ENCODE measurements at regions not wholly inside any gene's neighbourhood (a gene's known extent, or its start where the extent isn't known, plus 50 kb on each side); places are given as distances from the start of the nearest gene placed in this dataset.

DNA sequence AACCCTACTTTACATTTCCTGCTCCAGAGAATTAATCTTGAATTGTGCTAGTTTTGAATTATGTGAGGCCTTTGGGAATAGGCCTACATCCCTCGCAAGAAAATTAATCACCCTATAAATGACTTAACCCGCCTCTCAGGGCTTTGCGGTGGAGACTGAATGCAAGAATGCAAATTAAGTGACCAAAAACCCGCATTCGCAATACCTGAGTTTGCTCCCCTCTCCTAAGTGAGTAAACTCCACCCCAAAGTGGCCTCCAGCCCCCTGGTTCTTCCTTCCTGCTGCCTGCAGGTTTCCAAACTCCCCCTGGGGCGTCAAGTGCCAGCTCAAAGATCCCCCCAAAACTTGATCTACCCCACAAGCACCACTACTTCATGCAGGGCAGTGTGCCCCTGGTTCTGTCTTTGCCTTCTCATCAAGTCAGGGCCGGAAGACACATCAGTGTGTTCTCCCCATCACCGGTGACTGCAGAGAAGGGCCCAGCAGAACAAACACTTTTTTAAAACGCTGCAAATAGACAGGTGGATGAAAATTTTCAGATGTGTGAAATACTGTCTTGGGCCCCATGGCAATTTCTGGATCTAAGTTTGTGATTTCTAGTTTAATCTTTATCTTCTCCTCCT, 644.7 kb downstream of the VRK1 start:
- DNase-seq (ENCODE audit: low read depth in 2 of 2) = no peak

DNA sequence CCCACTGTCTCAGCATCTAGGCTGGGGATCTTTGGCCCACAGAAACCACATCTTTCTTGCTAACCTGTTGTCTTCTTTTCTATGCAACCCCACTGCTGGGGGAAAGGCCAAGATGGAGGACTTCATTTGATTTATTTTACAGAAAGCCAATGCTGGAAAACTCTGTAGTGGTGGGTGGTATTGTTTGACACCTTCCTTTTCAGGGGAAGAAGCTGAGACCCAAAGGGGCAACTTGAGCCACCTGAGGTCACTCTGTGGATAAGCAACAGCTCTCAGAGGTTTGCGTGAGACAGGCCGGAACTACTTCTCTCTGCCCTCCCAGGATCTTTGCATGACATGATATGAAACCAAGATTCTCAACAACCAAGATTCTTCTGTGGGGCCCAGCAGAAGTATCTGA, 645.2 kb downstream of the VRK1 start:
- DNase-seq (ENCODE audit: low read depth in 2 of 2) = no peak

DNA sequence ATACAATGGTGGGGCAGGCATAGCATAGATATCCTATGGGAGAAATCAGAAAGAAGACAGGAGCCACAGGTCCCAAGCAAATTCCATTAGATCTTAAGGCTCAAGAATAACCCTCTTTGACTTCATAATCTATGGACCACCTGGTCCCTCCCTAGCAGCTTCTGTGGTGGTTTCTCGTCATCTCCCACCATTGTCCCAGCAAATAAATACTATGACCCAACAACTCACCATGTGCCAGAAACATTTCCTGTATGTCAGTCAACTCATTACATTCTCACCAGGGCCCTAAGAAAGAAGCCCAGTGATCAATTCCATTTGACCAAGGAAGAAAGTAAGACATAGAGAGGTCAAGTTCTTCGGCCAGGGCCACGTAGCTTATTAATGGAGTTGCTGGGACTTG, 646.2 kb downstream of the VRK1 start:
- no peak for DNase-seq (ENCODE audit: low read depth in 2 of 2)

DNA sequence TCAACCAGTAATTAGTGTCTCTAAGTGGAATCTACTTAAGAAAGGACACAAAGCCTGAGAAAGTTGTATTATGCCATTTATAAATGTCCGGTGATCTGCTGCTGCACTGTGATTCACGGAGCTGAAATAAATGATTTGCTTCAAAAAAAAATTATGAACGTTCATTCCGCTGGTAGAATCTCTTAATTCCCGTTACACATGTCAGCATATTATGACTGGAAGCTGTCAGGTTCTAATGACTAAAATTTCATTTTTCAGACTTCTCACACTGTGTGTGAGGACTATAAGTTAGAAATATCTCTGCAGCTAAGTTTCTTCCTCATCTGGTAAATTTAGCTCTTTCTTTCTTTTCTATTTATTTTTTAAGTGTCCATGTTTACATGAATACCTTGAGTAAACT, 647.1 kb downstream of the VRK1 start:
- no peak for DNase-seq (ENCODE audit: low read depth in 2 of 2)

DNA sequence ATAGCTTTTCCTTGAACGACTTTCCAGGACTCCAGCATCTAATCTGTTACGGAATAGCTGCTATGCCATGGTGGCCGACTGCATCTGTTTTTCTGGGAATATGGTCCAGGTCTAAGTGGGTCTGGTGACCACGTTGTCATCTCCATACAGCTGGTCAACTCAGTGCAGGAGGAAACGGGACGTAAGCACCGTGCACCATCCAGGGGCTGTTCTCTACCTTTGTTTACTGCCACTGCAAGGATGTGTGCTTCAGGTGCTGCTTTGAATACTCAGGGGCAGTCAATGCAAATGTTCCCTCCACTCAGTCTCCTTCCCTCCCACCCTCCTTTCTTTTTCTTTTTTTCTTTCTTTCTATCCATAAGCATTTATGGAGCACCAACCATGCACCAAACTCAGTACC, 648.2 kb downstream of the VRK1 start:
- no peak for DNase-seq (ENCODE audit: low read depth in 2 of 2)

DNA sequence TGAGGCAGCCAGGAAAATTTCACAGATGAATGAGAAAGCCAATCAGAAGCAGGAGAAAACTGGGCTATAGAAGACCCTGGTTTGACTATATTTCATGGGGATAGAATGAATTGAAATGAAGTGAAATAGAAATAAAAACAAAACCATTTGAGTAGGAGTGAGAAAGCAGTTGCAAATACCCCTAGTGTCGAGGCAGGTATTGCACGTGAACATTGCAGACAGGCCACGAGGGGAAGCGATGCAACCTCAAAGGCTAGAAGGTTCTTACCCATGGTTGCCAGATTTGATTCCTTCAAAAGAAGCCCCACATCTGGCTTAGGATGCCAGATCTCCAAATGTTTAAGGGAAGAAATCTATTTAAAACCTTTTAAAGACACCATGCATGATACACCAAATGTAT, 648.9 kb downstream of the VRK1 start:
- no peak for DNase-seq (ENCODE audit: low read depth in 2 of 2)

DNA sequence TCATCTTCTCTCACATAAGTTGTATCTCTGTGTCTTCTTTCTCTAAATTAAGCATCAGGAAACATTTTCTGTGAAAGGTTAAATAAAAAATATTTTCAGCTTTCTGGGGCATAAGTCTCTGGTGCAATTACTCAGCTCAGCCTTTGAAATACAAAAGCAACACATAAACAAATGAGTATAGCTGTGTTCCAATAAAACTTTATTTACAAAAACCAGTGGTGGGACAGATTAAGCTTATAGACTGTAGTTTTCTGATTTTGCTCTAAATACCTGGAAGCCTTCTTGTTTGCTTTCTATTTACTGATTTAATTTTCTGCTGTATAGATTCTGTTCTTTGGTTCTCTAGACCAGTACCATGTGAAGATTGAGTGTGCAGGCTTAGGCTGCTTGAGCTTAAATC, 655.1 kb downstream of the VRK1 start:
- DNase-seq (ENCODE audit: low read depth in 2 of 2) = no peak

DNA sequence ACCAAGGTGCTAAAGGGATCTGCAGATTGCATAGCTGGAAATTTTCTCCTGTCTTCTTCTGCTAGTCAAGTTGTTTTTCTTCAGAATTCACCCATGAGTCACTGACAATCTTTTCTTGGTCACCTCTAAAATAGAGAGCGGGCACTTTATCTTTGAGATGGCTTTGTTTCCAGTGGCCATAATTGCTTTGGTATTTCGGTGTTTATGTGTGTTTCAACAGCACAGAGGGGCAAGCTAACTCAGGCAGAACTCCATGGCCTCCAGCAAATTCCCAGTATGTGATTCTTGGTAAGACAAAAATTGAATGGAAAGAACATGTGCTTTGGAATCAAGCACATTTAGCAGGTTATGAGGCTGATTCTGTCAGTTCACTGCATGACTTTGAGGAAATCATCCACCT, 656.8 kb downstream of the VRK1 start:
- no peak for DNase-seq (ENCODE audit: low read depth in 2 of 2)

DNA sequence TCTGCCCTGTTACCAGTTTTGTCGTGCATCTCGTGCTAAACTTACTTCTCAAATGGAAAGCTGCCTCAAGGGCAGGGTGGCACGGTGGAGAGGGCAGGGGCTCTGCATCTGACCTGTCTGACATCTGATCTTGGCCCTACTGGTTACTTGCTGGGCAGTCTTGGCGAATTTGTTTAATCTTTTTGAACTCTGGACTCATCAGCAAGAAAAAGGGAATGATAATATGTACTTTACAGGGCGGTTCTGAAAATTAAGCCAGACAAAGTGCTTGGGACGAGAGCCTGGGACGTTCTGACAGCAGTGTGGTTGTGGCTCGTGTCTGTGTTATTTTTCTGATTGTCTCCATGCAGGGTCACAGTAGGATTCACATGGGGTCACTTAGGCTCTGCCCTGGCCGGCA, 659.3 kb downstream of the VRK1 start:
- no peak for DNase-seq (ENCODE audit: low read depth in 2 of 2)

DNA sequence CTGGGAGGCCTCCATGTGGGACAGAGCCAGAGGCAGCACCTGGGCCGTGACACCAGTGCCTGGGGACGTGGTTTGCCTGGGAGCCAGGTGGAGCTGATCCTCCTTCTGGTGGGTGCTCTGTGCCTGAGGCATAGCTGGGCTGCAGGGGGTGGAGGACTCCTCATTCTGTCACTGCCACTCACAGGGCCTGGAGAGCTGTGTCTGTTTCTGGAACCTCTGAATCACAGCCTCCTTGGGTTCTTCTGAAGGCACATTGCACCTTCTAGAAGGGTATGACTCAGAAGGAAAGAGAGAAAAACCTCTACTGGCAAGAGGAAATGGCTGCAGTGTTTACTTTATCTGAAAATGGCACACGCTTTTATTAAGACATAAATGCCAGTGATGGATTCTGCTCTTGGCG, 659.8 kb downstream of the VRK1 start:
- DNase-seq (ENCODE audit: low read depth in 2 of 2) = peak; percentile 48 to 73

DNA sequence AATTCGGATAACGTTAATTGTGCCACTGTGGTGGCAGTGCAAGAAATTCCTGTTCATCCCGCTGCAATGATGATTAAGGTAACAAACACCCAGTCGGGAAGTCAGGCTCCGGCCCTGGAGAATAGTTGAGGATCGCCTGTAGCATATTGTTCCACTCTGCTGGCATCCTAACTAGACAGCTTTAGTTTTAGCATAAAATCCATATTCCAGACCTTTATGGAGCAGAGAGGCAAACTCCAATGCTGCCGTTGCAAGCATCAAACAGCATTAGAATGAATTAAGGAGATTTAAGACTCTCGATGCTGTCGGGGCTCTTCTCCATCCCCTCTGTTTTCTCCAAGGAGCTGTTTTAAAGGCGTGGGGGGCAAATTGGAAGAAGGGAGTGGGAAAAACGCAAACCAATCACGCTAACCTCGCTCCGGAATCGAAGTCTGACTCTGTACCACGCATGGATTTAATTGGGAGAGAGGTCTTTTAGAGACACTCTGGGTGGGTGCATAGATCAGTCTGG, 660.4 kb downstream of the VRK1 start:
- no peak for DNase-seq (ENCODE audit: low read depth in 2 of 2)

DNA sequence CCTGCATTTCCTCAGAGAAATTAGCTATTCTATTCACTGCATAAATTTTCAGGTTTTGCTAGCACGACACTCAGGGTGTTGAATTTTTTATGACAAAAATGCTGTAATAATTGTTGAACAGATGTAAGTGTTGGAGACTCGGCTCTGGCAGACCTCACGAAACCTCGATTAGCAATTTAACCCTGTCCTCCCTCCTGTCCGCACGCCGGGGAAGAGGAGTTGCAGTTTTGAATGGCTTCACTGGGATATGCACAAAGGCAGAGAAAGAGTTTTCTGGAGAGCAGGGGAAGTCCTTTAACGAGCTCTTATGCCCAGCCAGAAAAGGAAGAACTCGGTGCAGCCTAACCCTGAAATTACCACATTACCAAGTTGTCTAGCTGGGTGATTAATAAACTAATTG, 661.1 kb downstream of the VRK1 start:
- DNase-seq (ENCODE audit: low read depth in 2 of 2) = no peak

DNA sequence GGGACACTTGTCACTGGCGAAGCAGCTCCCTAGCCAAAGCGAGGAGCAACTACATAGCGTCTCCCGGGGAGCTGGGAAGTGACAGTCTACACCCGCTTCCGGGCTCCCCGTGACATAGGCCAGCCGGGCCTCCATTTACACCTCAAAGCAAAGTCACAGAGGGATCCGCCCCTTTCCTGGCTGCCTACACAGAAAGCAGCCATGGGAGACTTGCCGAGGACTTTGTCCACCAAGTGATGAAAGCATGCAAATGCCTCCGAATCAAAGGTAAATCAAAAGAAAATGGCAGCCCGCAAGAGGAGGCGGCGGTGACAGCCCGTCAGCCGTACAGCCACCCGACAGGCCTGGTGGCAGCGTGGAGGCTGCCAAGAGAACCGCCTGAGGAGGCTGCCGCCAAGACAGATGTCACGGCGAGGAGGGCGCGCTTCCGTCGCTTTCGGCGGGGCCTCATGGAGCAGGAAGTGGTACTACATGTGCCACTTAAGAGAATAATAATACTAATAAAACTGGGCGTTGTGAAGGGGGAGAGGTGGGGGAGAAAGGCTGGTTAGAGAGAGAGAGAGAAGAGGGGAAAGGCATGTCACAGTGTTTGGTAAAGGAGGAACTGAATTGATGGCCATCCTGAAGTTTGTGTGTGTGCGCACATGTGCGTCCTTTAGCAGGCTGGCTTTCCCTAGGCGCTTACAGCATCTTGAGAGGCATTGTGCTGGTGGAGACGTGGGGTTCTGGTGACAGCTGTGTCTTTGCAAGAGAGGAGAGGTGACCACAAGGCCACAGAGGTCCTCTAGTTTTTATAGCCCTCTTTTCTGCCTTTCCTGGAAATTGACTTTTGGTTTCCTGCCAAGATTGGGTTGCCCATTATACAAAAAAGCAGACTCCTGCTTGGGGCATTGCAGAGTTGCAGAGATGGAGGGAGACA, 661.7 kb downstream of the VRK1 start:
- DNase-seq (ENCODE audit: low read depth in 2 of 2) = peak; percentile 54 to 69

DNA sequence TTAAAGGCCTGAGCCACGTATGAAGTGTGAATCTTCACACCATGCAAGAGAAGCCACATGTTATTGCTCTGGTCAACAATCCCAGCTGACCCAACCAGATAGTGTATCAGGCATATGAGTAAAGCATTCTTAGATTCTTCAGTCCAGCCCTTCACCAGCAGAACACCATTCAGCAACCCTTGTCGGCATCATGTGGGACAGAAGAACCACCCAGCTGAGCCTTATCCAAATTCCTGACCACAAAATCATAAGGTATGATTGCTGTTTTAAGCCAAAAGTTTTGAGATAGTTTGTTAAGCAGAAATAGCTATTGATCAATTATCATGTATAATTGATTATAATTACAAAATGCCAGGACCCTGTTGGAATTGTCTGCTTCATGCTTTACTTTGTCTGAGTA, 664.9 kb downstream of the VRK1 start:
- no peak for DNase-seq (ENCODE audit: low read depth in 2 of 2)

DNA sequence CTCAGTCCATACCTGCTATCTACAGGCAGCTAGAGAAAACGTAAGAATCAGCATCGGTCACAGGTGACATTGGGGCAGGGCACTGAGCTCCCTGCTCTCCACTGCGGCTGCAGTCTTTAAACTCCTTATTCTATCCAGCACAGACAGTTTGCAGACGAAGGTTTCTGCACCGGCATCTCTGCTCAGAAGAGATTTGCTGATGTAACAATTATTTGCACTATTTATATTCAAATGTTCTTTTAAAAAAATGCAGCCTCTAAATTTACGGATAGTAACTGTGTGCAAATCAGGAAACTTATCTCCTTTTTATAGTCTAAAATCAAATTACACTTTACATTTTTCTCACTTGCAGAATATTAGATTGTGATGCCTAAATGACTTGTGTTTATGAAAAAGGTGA, 671.0 kb downstream of the VRK1 start:
- no peak for DNase-seq (ENCODE audit: low read depth in 2 of 2)

DNA sequence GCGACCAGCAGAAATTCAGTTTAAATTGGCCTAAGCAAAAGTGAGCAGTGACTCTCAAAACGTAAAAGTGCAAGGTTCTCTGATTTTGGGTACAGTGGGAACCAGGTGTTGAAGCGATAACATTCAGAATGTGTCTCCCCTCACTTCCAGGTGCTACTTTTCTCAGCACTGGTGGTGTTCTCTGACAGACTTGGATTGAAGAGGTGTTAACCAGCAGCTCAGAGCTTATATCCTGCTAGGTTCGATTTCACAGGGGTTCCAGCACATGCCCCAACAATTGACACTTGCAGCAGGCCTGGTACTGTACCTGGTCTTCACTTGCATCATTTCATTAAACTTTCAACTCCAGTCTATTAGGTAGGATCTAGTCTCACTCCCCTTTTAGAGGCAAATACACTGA, 680.2 kb downstream of the VRK1 start:
- no peak for DNase-seq (ENCODE audit: low read depth in 2 of 2)

DNA sequence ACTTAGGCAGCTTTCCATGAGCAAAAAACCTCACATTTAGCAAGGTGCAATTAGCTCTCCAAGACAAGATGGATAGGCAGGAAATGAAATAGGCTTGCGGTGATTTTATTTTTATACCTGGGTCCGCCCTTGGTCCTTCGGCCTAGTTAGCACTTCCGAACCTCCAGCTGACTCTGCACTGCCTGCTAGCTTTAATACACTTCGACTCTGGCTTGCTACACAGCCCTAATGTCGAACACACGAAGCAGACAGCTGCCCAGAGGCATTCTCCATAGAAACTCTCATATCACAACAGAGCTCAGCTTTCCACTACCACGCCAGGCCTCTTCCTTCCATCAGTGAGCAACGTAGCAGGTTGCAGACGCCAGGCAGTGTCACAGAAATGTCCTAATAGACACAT, 688.0 kb downstream of the VRK1 start:
- DNase-seq (ENCODE audit: low read depth in 2 of 2) = no peak

DNA sequence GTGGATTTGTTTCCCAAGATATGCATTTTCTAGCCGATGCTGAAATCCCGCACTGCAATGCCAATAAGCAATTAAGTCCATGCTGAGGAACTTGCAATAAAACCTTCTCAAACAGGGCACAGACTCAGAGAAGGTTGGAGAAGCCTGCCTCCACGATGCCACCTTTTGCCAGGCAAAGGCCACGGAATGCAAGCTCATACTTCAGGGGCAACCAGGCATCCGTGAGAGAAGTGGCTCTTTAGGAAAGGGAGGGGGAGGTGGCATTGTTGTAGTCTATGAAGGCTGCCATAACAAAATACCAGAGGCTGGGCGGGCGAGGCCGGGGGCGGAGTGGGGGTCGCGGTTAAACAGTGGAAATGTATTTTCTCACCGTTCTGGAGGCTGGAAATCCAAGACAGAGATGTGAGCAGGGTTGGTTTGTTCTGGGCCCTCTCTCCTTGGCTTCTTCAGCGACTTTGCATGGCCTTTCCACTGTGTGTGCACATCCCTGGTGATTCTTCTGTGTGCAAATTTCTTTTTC, 689.5 kb downstream of the VRK1 start:
- DNase-seq (ENCODE audit: low read depth in 2 of 2) = no peak

DNA sequence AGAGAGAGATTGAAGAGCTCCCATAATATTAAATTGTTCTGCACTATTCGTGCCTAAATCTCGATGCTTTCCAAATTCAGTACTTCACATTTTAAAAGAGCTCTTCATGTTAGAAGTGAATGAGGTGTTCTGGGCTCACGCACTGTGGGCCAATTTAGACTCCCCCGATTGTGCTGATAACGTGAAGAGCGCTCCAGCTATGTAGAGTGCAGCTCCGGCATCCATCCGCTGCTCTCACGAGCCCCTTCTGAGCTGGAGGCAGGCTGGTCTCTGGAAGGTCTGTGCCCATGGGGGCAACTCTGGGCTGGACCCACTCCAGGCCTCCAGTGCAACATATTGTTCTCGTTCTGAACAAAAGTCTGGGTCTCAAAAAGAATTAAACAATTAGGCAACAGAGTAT, 692.6 kb downstream of the VRK1 start:
- DNase-seq (ENCODE audit: low read depth in 2 of 2) = no peak

DNA sequence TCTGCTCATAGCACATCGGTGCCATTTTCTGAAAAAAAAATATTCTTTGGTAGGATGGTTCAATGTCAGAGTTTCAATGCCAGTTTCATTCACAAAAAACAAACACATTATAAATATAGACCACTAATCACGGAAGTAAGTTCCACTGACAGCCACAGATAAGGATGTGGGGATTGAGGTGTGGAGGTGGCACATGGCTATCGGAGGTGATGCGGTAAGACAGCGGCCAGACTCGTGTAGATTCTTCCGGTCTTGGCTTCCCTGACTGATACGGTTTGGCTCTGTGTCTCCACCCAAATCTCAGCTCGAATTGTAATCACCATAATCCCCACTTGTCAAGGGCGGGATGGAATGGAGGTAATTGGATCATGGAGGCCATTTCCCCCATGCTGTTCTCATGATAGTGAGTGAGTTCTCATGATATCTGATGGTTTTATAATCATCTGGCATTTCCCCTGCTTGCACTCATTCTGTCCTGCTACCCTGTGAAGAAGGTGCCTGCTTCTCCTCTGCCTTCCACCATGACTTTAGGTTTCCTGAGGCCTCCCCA, 693.4 kb downstream of the VRK1 start:
- no peak for DNase-seq (ENCODE audit: low read depth in 2 of 2)

DNA sequence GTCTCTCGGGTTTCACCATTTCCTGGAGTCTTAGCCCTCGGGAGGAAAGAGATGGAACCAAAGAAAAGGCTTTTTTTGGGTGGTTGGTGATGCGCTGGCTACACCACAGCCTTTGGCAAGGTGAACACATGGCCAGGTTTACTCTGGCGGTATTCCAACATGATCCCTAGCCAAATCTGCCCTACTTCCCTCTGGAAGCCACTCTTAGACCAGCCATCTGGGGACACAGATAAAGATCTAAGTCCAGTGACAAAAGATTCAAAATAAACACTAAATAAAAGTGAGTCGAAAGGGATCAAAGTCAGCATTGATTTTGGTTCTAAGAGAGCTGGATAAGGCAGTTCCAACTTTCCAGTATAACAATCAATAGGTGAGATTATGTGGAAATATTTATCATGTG, 694.5 kb downstream of the VRK1 start:
- no peak for DNase-seq (ENCODE audit: low read depth in 2 of 2)

DNA sequence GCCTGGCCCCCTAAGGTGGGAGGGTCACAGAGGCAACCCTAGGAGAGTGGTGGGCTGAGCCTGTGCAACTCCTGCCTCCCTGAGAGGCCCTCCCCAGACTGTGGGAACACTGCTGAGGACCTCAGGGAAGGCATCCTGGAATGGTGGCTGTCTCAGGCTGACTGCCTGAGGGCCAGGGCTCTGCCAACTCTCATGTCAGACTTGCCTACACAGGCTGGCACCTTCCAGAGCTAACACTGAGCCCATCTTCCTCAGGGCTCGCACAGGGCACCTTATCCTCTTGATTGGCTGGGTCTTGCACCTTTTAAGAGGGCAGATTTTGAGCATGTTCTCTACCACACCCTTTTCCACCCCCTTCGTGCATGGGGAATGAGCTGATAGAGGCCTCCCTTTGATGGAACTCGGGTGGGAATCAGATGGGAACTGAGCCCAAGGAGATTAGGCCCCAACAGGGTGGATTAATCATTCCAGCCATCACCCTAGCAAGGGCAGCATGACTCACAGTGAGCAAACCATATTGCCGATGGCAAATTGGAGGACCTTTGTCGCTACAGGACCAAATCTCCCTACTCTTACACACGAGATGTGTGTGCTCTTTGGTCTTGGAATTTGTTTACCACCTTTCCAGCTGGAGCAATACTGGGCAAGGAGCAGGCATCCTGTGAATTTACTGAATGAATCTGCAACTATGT, 702.8 kb downstream of the VRK1 start:
- DNase-seq (ENCODE audit: low read depth in 2 of 2) = no peak
